SJSA1 (cell line): ENCODE measurements at regions not wholly inside any gene's neighbourhood (a gene's known extent, or its start where the extent isn't known, plus 50 kb on each side); places are given as distances from the start of the nearest gene placed in this dataset.

Experiments
- DNase-seq, 2 experiments: peaks; one replicate each; pipeline ENCODE4 v3.0.0-alpha.2; 2015 to 2020; ENCODE audit warnings: low spot score in 2 of 2, low read depth in 1 of 2
- H3K27ac ChIP-seq: fragments of 250-450 bp; sonication (Bioruptor Pico); 2 replicates; pipeline ENCODE4 v1.5.1; 2020; ENCODE audit warnings: mild to moderate bottlenecking, moderate library complexity
- H3K27me3 ChIP-seq: fragments of 250-450 bp; sonication (Bioruptor Pico); replicated peaks from 2 replicates; pipeline ENCODE4 v1.5.1; 2020; ENCODE audit warnings: mild to moderate bottlenecking, moderate library complexity
- H3K36me3 ChIP-seq: fragments of 250-450 bp; sonication (Bioruptor Pico); 2 replicates; pipeline ENCODE4 v1.5.1; 2020; ENCODE audit warnings: mild to moderate bottlenecking
- H3K4me1 ChIP-seq: fragments of 250-450 bp; sonication (Bioruptor Pico); replicated peaks from 2 replicates; pipeline ENCODE4 v1.6.1; 2021; ENCODE audit warnings: mild to moderate bottlenecking
- H3K4me3 ChIP-seq: fragments of 250-450 bp; sonication (Bioruptor Pico); 2 replicates; pipeline ENCODE4 v1.5.1; 2020; ENCODE audit warnings: mild to moderate bottlenecking
- H3K9me3 ChIP-seq: fragments of 250-450 bp; sonication (Bioruptor Pico); replicated peaks from 2 replicates; pipeline ENCODE4 v1.5.1; 2020; ENCODE audit warnings: mild to moderate bottlenecking

DNA sequence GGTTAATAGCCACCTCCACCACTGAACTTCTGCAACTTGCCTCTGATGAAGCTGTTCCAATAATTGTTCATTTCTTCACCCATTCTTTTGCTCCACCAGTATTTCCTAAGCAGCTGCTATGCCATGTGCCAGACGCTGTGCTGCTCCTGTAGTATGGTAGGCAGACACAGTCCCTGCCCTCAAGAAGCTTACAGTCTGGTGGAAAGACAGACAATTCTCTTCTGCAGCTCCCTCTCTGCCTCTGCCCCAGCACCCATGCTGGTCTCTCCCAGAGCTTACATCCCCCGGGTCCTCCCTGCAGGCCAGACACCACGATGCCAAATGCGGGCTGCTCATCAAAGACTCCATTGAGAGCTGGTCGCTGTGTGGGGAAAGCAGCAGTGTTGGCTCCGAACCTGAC, 111.6 kb upstream of the ESRRB start:
- H3K36me3 ChIP-seq = no peaks in the 10 kb centered on the region

DNA sequence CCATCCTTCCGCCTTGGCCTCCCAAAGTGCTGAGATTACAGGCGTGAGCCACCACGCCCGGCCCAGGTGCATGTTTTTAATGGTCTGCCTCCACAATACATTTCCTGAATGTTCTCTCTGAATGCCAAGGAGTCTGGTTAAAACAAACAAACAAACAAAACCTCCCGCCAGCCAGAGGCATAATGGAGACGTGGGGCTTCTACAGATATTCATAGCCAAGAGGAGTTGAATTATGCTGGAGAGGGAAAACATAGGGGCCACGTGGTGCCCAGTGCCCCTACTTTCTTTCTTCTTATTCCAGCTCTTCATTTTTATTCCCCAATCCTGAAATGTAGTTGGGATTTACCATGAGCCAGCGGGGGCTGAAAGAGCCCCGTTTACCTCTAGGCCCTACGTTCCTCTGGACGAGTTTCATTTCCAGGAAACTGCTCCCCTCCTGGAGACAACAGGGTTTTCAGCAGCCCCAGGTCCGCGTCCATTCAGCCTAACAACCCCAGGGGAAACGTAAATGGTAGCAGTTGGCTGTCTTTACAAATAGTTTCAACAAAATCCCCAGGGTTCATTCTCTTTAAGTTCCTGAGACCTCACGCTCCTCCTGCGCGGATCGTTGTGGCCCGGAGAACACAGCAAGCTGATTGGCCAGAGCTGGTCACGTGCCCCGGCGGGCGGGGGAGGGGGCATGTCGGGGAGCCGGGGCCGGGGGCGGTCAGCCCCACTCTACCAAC, 108.5 kb upstream of the ESRRB start:
- Histone ChIP-seq H3K4me1 (no peaks in the 10 kb centered on the region), H3K27ac (no peak overlapping the region), H3K4me3 (no peak overlapping the region), H3K36me3 (no peaks in the 10 kb centered on the region), H3K9me3 (no peaks in the 10 kb centered on the region), H3K27me3 (no peaks in the 10 kb centered on the region)
- DNase-seq = no peak

More for the DNA sequence above, 111.6 kb upstream of the ESRRB start:
- Histone ChIP-seq H3K27me3 (no peaks in the 10 kb centered on the region), H3K4me1 (no peaks in the 10 kb centered on the region), H3K4me3 (no peak overlapping the region), H3K9me3 (no peaks in the 10 kb centered on the region), H3K27ac (no peak overlapping the region)
- DNase-seq = no peak

DNA sequence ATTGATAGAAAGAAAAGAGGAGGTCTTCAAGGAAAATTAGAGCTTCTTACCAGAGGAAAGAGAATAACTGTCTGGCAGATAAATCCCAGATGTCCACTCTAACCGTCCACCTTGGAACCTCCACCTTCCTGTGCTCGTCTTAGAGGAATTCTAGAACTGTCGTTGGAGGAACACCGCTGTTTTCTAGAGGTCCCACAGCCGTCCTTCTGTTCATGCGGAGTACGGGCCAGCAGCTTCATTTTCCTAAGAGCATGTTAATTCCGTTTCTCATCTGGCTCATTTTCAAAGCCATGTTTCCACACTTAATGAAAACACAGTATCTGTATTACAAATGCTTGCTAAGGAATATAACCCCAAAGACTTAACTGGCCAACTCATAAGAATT, 107.9 kb upstream of the ESRRB start:
- no peak overlapping the region for H3K27ac ChIP-seq
- H3K9me3 ChIP-seq = no peaks in the 10 kb centered on the region
- no peaks in the 10 kb centered on the region for H3K27me3 ChIP-seq
- DNase-seq = no peak
- H3K36me3 ChIP-seq = no peaks in the 10 kb centered on the region
- H3K4me3 ChIP-seq = no peak overlapping the region
- H3K4me1 ChIP-seq = no peaks in the 10 kb centered on the region

DNA sequence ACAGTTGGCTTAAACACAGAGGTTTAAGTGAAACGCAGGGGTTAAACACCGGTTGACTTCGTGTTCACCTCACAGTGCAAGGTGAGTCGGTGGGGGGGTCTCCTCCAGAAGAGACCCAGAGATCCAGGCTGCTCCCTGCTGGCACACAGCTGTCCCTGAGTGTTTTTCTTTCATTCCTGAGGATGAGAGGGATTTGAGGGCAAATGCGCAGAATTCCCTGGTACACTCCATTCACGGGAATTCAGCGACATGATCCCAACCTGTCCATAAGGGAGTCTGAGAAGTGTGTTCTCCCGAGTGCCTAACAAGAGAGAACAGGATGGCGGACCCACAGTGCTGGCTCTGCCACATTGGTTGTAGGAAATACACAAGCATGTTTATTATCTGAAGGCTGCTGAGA, 107.2 kb upstream of the ESRRB start:
- no peak overlapping the region for H3K4me3 ChIP-seq
- no peaks in the 10 kb centered on the region for H3K4me1 ChIP-seq
- no peaks in the 10 kb centered on the region for H3K27me3 ChIP-seq
- H3K9me3 ChIP-seq = no peaks in the 10 kb centered on the region
- H3K27ac ChIP-seq = no peak overlapping the region
- no peaks in the 10 kb centered on the region for H3K36me3 ChIP-seq
- DNase-seq = no peak

DNA sequence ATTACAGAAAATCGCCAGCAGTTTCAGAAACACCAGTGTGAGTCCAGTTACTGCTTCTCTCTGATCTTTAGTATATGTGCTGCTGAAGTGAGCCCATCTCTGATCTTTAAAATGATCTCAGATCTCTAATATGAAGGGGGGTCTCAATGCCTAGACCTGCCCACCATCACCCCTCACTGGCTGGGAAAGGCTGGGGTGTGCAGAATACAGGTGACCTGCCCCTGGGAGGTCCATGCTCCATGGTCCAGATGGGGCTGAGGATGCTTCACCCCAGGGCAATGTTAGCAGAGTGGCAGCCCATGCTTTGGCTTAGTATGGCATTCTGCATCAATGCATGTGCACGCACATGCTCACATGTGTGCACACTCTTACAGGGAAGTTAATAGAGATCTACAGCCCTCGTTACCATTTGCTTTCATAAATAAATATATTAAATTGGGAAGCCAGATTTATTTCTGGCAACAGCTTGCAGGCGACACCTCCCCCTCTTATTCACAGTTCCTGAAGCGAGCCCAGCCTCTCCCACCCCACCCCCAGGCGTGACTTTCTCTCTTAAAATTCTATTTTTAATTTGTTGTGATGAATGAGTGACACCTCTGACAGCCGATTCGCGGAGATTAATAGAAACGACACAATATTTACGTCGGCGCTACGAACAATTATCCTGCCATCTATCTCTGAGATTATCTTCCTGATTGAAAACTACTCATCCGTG, 104.7 kb upstream of the ESRRB start:
- Histone ChIP-seq H3K4me1 (no peaks in the 10 kb centered on the region), H3K9me3 (no peaks in the 10 kb centered on the region), H3K27ac (no peak overlapping the region), H3K4me3 (no peak overlapping the region), H3K27me3 (no peaks in the 10 kb centered on the region), H3K36me3 (no peaks in the 10 kb centered on the region)
- DNase-seq = no peak

DNA sequence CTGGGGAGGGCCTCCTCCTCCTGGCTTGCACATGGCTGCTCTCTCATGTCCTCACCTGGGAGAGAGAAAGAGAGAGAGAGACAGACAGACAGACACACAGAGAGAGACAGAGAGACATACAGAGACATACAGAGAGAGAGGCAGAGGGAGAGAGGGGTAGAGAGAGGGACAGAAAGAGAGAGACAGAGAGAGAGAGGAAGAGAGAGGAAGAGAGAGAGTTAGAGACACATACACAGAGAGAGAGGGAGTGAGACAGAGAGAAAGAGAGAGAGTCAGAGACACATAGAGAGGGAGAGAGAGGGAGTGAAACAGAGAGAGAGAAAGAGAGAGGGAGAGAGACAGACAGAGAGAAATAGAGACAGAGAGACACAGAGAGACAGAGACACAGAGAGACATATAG, 103.6 kb upstream of the ESRRB start:
- no peaks in the 10 kb centered on the region for H3K36me3 ChIP-seq
- no peaks in the 10 kb centered on the region for H3K4me1 ChIP-seq
- no peak overlapping the region for H3K27ac ChIP-seq
- H3K27me3 ChIP-seq = no peaks in the 10 kb centered on the region
- no peak for DNase-seq
- H3K9me3 ChIP-seq = no peaks in the 10 kb centered on the region
- H3K4me3 ChIP-seq = no peak overlapping the region

DNA sequence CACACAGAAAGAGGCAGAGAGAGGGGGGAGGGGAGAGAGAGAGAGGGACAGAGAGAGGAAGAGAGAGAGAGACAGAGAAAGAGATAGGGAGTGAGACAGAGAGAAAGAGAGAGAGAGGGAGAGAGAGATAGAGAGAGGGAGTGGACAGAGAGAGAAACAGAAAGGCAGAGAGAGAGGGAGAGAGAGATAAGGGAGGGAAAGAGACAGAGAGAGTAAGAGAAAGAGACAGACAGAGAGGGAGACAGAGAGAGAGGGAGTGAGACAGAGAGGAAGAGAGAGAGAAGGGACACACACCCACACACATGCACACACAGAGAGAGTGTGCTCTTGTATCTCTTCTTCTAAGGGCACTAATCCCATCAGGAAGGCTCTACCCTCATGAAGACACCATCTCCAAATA, 103.2 kb upstream of the ESRRB start:
- H3K9me3 ChIP-seq = no peaks in the 10 kb centered on the region
- H3K36me3 ChIP-seq = no peaks in the 10 kb centered on the region
- H3K27me3 ChIP-seq = no peaks in the 10 kb centered on the region
- H3K4me3 ChIP-seq = no peak overlapping the region
- H3K4me1 ChIP-seq = no peaks in the 10 kb centered on the region
- no peak overlapping the region for H3K27ac ChIP-seq
- no peak for DNase-seq

DNA sequence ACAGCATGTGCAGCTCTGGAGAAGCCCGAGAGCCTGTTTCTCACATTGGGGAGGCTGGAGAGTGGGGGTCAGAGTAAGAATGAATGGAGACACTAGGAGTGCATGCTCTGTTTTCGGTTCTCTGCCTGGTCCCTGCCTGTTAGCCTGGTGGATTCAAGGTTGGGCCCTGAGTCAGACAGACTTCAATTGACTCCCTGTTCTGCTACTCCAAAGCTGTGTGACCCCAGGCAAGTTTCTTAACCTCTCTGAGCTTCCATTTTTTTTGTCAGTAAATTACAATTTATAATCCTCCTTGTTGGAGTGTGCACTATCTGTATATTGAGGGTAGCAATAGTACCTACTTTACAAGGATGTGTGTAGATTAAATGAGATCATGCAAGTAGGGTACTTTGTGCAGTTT, 102.6 kb upstream of the ESRRB start:
- Histone ChIP-seq H3K27me3 (no peaks in the 10 kb centered on the region), H3K27ac (no peak overlapping the region), H3K4me3 (no peak overlapping the region), H3K36me3 (no peaks in the 10 kb centered on the region), H3K4me1 (no peaks in the 10 kb centered on the region), H3K9me3 (no peaks in the 10 kb centered on the region)
- DNase-seq = no peak

DNA sequence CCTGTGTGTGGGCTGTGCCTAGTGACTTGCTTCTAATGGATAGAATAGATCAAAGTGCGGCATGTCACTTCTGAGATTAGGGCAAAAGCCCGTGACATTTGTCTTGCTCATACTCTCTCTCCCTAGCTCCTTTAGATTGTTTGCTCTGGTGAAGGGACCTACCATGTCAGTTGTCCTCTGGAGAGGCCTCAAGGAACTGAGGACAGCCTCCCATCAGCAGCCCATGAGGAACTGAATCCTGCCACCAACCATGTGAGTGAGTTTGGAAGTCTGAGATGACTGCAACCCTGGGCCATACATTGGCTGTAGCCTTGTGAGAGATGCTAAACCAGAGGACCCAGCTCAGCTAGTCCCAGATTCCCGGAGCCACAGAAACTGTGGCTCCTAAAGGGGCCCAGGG, 101.6 kb upstream of the ESRRB start:
- no peak overlapping the region for H3K4me3 ChIP-seq
- H3K27ac ChIP-seq = no peak overlapping the region
- DNase-seq = no peak
- H3K4me1 ChIP-seq = no peaks in the 10 kb centered on the region
- H3K36me3 ChIP-seq = no peaks in the 10 kb centered on the region
- no peaks in the 10 kb centered on the region for H3K27me3 ChIP-seq
- no peaks in the 10 kb centered on the region for H3K9me3 ChIP-seq

DNA sequence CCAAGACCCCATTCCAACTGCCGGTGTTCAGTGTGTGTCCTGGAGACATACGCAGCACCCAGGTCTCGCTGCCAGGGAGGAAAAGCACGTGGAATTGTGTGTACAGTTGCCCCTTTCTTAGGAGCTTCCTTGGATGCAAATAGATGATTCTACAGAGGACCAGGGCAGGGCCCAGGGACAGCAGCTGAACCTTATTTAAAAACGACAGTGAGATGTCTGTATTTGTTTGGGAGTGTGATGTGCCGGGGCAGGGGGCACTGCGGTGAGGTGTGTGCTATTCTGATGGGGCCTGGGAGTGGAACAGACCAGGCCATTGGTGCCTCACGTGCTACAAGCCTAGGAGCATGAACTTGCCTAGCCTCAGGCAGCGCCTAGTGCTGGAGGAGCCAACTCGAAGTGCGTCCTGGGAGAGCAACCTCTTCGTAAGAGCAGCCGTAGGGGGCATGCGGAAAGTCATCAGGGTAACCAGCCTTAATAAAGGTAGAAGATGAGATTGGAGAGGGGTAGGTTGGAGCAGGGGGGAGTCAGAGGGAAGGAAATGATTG, 98.3 kb upstream of the ESRRB start:
- Histone ChIP-seq H3K4me1 (no peaks in the 10 kb centered on the region), H3K4me3 (no peak overlapping the region), H3K27me3 (no peaks in the 10 kb centered on the region), H3K36me3 (no peaks in the 10 kb centered on the region), H3K9me3 (no peaks in the 10 kb centered on the region), H3K27ac (no peak overlapping the region)
- no peak for DNase-seq

DNA sequence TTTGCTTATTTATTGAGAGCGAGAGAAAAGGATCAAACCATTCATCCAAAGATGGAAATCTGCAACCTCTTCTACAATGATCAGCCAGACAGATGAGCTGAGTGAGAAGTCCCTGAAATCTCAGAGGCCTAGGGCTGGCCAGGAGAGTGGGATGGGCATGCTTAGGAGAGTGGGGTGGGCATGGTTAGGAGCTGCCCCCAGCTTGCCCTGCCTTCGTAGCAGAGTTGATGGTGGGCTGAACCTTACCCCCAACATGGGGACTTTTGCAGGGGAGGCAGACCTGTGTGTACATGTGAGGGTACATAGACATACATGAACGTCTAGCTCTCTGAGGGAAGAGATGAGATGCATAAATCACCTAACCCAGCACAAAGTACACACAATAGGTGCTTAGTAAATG, 95.7 kb upstream of the ESRRB start:
- H3K4me1 ChIP-seq = no peaks in the 10 kb centered on the region
- H3K27ac ChIP-seq = no peak overlapping the region
- no peak overlapping the region for H3K4me3 ChIP-seq
- no peaks in the 10 kb centered on the region for H3K9me3 ChIP-seq
- H3K36me3 ChIP-seq = no peaks in the 10 kb centered on the region
- DNase-seq = no peak
- H3K27me3 ChIP-seq = no peaks in the 10 kb centered on the region

DNA sequence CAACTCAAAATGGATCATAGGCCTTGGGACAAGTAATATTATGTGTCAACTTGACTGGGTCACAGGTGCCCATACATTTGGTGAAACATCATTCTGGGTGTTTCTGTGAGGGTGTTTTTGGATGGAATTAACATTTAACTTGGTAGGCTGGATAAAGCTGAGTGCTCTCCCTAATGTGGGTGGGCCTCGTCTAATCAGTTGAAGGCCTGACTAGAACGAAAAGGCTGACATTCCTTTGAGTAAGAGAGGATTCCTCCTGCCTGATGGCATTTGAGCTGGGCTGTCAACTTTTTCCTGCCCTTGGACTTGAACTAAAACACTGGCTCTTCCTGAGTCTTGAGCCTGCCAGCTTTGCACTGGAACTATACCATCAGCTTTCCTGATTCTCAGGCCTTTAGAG, 93.4 kb upstream of the ESRRB start:
- Histone ChIP-seq H3K27ac (no peak overlapping the region), H3K9me3 (no peaks in the 10 kb centered on the region), H3K4me3 (no peak overlapping the region), H3K27me3 (no peaks in the 10 kb centered on the region), H3K36me3 (no peaks in the 10 kb centered on the region), H3K4me1 (no peaks in the 10 kb centered on the region)
- no peak for DNase-seq

DNA sequence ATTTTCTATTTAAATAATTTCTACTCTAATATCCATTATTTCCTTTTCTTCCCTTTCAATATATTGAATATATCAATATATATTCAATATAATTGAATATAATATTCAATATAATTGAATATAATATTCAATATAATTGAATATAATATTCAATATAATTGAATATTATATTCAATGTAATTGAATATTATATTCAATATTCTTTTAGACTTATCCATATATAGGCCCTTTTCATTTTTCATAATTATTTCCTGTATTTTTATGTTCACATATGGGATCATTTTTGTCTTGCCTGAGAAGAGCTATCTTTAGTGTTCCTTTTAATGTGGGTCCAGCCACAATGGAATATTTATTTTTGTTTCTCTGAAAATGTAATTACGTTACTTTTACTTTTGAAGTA, 88.9 kb upstream of the ESRRB start:
- Histone ChIP-seq H3K9me3 (no peaks in the 10 kb centered on the region), H3K4me3 (no peak overlapping the region), H3K36me3 (no peaks in the 10 kb centered on the region), H3K4me1 (no peaks in the 10 kb centered on the region), H3K27me3 (no peaks in the 10 kb centered on the region), H3K27ac (no peak overlapping the region)
- no peak for DNase-seq

DNA sequence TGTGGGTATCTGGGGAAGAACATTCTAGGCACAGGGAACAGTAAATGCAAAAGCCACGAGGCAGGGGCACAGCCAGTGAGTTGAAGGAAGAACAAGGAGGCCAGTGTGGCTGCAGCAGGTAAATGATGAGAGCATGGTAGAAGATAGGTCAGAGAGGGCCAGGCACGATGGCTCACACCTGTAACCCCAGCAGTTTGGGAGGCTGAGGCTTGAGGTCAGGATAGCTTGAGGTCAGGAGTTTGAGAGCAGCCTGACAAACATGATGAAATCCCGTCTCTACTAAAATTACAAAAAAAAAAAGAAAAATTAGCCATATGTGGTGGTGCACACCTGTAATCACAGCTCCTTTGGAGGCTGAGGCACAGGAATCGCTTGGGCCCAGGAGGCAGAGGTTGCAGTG, 86.7 kb upstream of the ESRRB start:
- H3K27me3 ChIP-seq = no peaks in the 10 kb centered on the region
- no peak overlapping the region for H3K27ac ChIP-seq
- no peaks in the 10 kb centered on the region for H3K4me1 ChIP-seq
- no peak for DNase-seq
- H3K4me3 ChIP-seq = no peak overlapping the region
- no peaks in the 10 kb centered on the region for H3K36me3 ChIP-seq
- no peaks in the 10 kb centered on the region for H3K9me3 ChIP-seq
